Heart left ventricle (tissue), 13 donors: ENCODE measurements at regions not wholly inside any gene's neighbourhood (a gene's known extent, or its start where the extent isn't known, plus 50 kb on each side); places are given as distances from the start of the nearest gene placed in this dataset.

Experiments used
- POLR2A ChIP-seq, 2 donors: fragments of 450-650 bp; IDR thresholded peaks; one replicate each; pipeline ENCODE4 v1.6.1; 2017; ENCODE audit warnings: antibody characterized with exemption in 2 of 2, mild to moderate bottlenecking in 2 of 2, moderate library complexity in 2 of 2
- TF ChIP-seq, protein P1 (sequence below), 12 donors: fragments of 200-600 bp; sonication (generic) in 4 of 12; IDR thresholded peaks; one replicate each; pipeline versions ENCODE4 v1.5.0 to v1.8.0; 2018 to 2022; ENCODE audit warnings: antibody characterized with exemption in 12 of 12, mild to moderate bottlenecking in 5 of 12
- donor health status: ischemic (EF 13 %, LVEDD 7.1; RV severe dilation, severe dysfunction).
- donor health status: DM: no; HTN: yes; CAD: no.
- donor health status: DM: no; HTN: no; CAD: no.
- donor health status: ischemic (EF 25% LVEDD 6.9; RV normal size, moderate dysfunction).
- donor health status: ischemic (EF 25% LVEDD 5.7; RV mildly dilated, moderate dysfunction).
- donor health status: ischemic (EF 35%, LVEDD 5.7; RV mildly dilated, moderate dysfunction).
- donor health status: nonischemic (EF 11% LVEDD 7.7; RV severe dilation, severe dysfunction).
- donor health status: DM: yes; HTN: yes; CAD: no.
- donor health status: PGD.
- donor health status: ischemic (EF 29% LVEDD 5.4; RV normal size, mild dysfunction).
- donor health status: nonischemic (EF 23%, LVEDD 6.1; RV moderate dilation, normal function).

- TF ChIP-seq, protein P1, sequence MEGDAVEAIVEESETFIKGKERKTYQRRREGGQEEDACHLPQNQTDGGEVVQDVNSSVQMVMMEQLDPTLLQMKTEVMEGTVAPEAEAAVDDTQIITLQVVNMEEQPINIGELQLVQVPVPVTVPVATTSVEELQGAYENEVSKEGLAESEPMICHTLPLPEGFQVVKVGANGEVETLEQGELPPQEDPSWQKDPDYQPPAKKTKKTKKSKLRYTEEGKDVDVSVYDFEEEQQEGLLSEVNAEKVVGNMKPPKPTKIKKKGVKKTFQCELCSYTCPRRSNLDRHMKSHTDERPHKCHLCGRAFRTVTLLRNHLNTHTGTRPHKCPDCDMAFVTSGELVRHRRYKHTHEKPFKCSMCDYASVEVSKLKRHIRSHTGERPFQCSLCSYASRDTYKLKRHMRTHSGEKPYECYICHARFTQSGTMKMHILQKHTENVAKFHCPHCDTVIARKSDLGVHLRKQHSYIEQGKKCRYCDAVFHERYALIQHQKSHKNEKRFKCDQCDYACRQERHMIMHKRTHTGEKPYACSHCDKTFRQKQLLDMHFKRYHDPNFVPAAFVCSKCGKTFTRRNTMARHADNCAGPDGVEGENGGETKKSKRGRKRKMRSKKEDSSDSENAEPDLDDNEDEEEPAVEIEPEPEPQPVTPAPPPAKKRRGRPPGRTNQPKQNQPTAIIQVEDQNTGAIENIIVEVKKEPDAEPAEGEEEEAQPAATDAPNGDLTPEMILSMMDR (IDR thresholded peaks at IDR 0.05), result no peak
- TF ChIP-seq POLR2A (IDR thresholded peaks at IDR 0.05), result no peak
Observed at GRCh38 chr2:31651267-31651666, 70.5 kb upstream of the SRD5A2 start.
